HG03095 (cell line): ENCODE measurements at regions not wholly inside any gene's neighbourhood (a gene's known extent, or its start where the extent isn't known, plus 50 kb on each side); places are given as distances from the start of the nearest gene placed in this dataset.

Source experiments
- ATAC-seq: cut with Tn5 transposase; IDR thresholded peaks from one replicate; pipeline ENCODE4 v1.9.1; 2021; ENCODE audit warnings: moderate library complexity; ENCODE audit not compliant: unreplicated experiment

DNA sequence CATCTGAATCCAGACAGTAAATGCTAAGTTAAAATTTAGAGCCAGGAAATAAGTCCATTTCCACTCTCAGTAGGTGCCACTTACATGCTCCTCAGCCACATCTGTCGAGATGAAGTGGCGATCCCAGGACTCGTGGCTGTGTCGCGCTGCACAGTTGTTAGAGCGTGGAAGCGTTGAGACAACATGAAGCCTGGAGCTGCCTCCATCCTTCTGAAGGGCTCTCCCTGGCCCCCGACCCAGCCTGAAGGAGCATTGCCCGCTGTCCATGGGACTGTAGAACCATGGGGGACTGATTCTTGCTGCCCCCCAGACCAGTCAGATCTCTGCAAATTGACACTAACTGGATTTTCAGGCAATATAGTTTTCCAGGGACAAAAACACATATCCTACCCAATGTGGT is 58.9 kb downstream of the IRX1 start:
- ATAC-seq, result no peak

DNA sequence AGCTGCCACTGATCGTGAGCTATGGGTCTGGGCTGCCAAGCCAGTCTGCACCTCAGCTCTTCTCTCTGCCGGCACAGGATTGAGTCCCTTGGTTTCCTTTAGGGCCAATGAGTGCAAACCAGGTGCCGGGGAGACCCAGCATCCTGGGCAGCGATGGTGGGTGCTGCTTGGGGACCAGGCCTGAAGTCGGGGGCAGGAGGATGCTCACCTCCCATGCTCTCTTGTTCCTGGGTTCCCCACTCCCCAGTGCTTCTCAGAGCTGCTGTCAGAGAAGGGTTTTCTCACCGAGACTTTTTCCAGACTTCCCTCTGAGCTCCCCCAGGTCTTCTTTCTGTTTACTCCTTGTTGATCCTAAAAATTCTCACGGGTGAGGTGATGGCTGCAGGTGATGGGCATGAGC is 61.2 kb downstream of the IRX1 start:
- no peak for ATAC-seq

DNA sequence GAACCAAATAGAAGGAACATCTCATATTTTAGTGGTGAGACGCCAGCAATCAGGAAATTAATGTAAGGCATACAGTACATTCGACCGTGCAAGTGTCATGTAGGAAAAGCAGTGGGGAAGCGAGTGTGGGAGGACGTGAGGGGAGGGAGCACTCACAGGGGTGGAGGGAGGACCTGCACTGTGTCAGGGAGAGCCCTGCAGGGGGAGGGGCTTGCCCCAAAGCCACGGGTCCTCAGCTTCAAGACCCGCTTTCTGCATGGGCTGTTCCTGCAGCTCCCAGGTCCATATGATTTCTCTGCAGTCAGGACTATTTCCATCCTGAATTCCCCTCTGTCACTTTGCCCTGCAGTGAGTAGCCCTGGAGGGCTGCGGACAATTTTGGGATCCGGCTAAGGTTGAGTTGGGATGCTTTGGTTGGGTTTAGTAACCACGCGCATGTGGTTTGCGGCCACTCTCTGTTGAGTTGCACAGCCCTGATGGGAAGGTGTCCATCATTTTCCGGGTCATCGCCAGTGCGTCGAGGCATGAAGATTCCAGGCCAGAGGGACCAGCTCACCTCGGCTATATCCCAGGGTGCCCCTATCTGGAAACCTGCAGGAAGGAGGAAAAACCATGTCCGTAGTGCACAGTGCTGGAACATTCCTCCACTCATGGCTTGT is 61.9 kb downstream of the IRX1 start:
- no peak for ATAC-seq

DNA sequence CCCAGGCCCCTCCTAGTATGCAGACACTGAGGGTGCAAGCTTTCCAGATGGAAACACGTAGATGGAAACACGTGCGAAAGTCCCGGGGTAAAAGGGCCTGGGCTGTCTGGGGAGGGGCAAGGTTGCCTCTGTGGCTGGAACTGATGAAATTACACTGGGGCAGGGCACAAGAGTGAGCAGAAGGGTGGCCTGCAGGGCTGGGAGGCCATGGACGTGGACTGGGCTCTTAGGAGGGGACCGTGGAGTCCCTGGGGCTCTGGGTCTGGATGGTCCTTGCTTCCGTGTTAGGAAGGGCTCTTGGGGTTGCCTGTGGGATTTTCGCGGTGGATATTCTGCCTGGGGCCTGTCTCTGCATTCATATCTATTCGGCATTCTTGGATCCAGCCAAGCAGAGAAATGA is 63.3 kb downstream of the IRX1 start:
- ATAC-seq, result no peak

DNA sequence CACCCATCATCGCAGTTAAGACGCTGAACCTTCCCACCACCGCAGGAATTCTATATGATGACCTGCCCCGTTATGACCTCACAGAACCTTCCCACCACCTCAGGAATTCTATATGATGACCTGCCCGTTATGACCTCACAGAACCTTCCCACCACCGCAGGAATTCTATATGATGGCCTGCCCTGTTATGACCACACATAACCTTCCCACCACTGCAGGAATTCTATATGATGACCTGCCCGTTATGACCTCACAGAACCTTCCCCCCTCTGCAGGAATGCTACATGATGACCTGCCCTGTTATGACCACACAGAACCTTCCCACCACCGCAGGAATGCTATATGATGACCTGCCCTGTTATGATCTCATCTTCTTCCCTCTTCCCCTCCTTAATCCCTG is 64.3 kb downstream of the IRX1 start:
- ATAC-seq, result no peak

DNA sequence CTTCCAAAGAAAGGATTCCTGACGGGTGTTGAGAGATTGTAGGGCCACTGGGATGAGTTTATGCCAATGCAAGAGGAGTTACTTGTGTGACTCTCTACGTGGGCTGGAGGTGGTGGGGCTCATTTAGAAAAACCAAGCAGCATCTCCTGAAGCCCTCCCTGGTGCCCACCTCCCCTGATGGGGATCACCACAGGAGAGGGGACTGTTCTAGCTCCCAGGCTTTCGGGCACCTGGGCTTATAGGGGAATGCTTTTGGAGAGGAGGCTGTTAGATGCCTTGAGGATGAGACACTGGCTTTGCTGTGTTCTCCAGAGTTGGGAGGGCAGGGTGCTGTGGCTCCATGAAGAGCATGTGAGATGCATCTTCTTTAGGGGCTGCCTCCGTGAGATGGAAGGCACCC is 65.0 kb downstream of the IRX1 start:
- no peak for ATAC-seq

DNA sequence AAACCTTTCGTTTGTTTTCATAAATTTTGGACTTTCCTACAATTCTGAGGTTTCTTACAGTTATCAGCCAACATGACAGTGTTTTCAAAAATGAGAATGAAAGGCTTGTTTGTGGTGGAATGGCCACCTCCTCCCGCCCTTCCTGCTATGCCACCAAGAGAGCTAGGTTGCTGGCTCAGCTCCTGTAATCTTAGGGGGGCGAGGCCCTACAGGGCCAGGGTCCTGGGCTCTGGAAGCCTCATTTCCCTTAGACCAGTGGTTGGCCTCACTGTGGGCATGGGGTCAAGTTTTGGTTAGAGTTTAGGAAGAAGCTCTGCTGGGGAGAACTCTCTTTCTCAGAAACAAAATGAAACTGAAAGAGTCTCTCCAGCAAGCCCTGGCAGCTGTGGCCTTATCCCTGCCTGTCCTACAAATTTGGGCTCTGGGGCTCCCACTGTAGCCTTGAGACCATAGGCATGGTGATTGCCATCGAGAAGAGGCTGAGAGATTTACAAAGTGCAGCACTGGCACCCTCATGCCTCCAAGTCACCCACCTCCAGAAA is 66.2 kb downstream of the IRX1 start:
- no peak for ATAC-seq

DNA sequence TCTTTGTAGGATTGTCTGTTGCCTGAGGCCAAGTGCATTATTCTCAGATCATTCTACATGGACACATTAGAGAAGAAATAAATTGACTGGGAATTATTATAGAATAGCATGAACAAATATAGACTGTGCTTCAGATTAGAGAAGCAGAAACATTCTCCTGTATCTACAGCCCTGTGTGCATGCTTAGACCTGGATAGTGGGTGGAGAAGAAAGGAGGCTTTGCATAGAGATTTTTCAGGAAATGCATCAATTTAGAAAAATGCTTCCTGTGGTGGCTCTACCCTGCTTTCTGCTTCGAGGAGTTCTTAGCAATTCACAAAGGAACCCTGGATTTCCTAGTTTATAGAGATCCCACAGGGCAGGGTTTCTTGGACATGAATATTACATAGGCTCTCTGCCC is 66.7 kb downstream of the IRX1 start:
- ATAC-seq, result no peak

DNA sequence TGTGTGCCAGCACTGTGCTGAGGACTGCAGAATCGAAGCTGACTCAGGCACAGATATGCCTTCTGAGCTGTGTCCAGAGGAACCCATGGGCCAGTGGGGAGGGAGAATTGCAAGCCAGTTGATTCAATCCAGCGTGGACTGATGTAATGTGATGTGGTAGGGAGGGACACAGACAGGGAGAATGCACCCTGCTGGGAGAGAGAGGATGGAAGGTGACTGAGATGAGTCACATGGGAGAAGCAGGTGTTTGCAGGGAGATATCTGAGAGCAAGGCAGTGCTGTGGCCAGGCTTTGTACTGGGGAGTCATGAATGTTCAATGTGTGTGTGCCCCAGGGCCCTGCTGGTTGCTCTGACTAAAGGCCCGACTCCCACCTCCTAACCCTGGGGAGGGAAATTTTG is 75.7 kb downstream of the IRX1 start:
- no peak for ATAC-seq

DNA sequence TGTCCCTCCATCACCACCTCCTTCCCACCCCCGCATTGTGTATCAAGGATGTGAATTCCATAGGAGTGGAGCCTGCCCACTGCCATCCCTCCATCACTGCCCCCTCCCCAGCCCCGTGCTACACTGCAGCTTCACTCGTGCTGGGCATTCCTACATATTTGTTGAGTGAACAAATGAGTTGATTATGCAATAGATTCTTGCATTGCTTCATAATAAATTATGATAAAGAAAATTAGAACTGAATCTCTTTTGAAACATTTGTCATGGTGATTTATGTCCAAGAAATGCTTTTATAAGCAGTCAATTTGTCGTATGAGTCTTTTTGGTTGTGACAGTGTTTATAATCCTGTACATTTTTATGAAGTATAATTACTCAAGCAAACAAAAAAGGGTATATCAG is 83.2 kb downstream of the IRX1 start:
- ATAC-seq, result no peak

DNA sequence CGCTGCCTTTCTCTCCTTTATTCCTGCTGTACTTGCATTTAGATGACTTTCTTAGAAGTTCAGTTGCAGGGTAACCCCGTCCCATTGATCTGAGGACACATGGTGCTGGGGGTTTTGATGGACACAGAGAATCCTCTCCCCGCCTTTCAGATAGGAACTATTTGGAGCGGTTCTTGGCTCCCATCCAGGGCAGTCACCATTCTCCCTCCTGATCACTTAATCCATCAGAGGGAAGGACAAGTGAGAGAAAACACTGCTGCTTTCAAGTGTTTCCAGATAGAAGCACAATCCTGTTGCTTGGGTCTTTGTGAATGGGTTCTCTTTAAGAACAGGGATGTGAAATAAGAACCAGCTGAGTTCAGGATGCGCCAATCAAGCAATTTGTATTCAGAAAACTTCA is 85.2 kb downstream of the IRX1 start:
- no peak for ATAC-seq

DNA sequence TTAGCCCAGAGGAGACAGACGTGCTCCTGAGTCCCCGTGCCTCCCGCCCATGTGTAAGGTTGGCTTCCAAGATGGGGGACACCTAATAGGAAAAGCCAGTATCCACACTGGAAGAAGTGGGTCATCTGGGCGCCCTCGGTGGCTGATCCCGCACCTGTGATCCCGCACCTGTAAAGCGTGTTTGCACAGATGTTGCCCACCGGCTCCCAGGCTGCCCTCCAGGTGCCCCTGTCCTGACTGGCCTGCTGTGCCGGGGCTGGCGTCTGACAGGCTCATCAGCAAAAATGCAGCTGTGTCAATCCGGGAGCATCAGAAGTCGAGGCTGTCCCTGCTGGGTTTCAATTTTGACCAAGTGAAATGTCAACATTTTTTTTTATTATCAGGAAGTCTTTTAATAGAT is 88.5 kb downstream of the IRX1 start:
- no peak for ATAC-seq

DNA sequence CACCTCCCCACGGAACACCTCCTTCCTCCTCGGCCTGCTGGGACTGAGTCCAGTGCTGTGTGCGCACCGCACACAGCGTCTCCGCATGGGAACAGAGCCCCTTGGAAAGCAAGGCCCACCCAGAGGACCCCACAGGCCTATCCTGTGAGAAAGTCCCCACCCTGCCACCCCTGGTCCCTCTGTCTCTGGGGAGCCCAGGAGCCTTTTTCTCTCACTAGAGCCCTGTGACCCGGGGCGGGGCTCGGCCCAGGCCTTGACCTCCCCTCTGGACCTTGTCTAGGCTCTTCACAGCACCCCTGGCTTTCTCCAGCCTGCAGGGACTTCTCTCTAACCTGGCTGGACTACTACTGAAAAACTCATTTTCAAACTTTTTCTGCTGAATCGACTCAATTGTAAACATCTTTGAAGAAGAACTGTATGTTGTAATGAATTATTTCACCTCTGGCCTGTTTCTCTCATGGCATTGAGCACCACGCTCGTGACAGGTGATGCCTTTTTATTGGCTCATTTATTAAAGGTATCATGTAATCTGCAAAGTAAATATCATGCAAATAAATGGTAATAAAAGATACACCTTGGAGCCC is 89.2 kb downstream of the IRX1 start:
- ATAC-seq, result no peak

DNA sequence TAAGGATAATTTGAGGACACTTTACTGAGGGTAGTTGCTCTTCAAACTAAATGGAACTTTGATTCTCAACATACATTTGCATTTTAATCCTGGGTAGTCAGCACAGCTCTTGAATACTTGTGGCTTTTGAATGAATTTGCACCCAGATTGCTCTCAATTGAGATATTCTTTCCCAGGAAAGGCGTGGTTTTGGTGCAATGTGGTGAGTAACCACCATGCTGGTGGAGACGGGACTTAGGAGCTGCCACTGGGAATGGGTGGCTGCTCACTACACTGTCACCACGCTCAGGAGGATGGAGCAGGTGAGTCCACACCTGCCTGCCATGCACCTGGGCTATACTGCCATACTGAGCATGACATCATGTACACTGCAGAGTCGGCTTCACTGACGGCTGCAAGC is 99.2 kb downstream of the IRX1 start:
- no peak for ATAC-seq

DNA sequence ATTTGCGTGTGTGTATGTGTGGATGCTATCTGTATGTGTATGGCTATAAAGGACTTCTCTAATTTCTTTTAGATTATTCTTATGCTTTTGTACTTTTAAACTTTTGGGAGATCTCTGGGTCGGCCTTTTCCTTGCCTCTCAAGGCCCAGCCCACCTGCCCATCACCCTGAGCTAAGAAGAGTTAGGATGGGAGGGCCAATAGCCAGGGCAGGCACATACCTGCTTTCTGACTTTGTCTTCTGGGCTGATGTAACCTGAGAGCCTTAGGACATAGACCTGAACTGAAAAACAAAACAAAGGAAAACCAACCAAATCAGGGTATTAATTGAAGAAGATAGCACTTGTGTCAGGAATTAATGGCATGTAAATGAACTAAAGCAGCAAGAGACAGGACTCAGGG is 100.2 kb downstream of the IRX1 start:
- no peak for ATAC-seq

DNA sequence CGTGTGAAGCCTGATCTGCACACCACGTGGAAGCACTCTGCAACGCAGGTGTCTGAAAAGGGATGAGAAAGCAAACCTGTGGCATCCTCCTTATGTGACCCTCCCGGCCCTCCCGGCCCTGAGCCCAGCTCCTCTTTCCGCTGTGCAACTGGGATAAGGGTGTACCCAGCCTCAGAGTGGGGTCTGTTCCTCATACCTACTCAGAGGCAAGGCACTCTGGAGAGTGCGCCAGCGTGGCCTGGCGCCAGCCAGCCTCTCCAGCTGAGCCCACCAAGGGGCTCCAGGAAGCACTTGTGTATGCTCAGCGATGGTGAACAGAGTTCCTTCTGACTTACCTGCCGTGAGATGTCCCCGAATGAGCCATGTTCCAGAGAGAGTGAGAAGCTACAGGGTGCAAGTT is 102.8 kb downstream of the IRX1 start:
- ATAC-seq, result no peak

DNA sequence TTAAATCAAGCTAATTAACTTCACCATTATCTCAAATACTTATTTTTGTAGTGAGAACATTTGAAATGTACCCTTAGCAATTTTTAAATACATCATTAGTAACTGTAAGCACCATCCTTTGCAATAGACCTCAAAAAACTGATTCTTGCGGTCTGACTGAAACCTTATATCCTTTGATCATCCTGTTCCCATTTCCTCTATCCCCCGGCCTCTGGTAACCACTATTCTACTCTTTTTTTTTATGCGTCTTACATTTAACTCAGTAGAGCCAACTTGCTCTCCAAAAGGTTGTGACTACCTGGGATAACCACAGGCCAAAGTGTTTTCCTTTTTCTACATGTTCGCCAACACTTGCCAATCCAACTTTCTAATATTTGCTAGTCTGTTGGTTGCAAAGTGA is 106.1 kb downstream of the IRX1 start:
- ATAC-seq, result no peak

DNA sequence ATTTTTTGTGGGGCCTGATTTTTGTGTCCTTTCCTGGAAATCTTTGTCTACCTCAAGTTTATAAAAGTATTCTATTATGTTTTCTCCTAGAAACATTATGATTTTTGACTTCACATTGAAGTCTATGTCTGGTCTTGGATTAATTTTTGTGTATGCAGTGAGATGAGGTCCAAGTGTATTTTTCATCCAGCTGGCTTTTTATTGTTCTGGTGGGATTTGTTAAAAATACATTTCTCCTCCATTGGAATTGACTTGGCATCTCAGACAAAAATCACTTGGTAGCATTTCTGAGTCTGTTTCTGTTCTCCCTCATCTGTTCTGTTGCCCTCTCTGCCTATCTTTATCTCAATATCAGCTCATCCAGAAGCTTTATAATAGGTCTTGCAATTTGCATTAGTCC is 109.0 kb downstream of the IRX1 start:
- no peak for ATAC-seq

DNA sequence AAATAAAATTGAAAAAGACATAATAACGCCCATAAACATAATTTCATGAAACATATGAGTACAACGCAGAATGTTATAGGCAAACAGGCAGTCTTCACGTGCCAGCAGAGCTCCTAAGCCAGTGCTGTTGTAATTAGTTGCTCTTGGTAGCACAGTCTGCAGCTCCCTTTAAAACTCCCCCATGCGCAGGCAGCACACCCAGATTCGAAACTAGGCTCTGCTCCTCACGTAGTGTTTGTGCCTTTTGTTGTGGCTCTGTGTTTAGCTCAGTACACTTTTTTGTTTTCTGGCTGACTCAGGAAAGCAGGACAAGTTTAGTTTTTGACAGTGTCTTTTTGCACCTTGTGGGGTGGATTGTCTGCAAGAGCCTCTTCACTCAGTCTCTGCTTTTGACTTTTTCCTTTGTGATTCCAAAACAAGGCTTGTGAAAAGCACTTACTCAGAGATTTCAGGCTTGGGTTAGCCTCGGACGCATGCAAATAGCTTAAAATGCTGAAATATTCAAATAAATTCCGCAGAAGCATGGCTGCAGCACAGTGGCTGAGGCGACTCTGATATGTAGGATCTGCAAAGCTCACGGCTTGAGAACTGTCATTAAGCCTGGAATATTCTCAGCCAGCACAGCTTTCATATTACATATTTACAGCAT is 113.6 kb downstream of the IRX1 start:
- no peak for ATAC-seq

DNA sequence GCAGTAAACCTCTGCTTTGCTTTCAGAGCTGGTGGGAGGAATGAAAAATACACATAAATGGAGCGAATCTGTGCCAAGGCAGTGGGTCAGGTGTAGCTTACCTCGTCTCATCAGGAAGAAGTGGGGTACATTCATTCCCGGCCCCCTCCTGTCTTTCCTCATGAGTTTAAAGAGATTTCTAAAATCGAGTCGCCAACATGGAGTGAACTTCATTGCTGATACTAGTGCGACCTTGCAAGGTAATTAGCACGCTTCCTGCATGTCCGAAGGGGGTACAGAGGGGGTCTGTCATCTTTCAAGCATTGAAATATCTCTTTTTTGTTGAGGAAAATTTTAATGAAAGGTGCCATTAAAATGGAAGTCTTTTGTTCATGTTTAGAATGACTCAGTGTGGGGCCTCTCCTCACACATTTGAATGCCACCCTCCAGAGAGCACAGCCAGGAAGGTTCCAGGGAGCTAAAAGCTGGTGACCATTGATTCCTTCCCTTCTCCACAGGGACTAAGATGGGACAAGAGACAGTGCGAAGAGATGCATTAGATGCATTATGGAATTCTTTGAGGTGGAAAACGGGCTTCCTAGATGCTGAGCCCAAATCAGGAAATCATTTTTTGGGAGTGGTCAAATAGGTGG is 114.2 kb downstream of the IRX1 start:
- no peak for ATAC-seq

DNA sequence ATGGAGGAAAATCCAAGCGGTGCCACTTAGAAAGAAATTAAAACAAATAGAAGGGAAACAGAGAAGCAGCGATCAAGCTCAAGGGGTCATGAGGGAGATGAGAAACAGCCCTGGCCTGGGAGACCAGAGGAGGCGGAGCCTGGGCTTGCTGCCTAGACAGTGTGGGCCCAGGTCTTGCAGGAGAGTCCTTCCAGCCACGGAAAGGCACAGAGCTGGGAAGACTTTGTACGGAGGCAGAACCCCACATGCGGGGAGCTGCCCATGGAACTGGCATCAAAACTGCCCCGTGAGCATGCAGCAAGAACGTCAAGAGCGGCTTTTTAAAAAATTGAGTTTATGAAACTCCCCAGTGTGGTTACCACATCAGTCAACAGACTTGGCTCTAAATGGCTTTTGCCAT is 119.4 kb downstream of the IRX1 start:
- no peak for ATAC-seq

DNA sequence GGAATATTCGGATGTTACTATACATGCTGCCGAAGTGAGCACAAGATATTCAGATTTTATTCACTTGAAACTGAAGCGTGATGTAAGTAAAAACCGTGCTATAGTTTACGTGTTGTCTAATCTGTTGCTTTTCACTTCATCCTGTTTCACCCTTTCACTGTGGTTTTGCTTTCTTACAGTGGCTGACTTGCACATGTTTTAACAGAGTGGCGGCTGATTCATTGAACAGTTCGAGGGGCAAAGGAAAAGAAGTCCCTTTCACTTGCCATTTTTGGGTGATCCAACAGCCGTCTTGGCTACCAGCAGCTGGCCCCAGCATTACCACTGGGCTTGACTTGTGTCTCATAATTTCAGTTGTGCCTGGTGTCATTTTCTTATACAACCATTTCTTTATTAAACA is 134.0 kb downstream of the IRX1 start:
- no peak for ATAC-seq
